CD4-positive, alpha-beta memory T cell (primary cell): ENCODE measurements at regions not wholly inside any gene's neighbourhood (a gene's known extent, or its start where the extent isn't known, plus 50 kb on each side); places are given as distances from the start of the nearest gene placed in this dataset.

ENCODE experiments used
- CTCF ChIA-PET: fragments of 350-600 bp; sonication (Branson Sonifier 250); formaldehyde crosslinking; loops from one replicate; lab custom pipeline; 2021; ENCODE audit warnings: inconsistent platforms; ENCODE audit not compliant: partially characterized antibody; lab: Charles Lee
- POLR2A ChIA-PET: fragments of 350-600 bp; sonication (Branson Sonifier 250); formaldehyde crosslinking; loops from one replicate; lab custom pipeline; 2021; ENCODE audit not compliant: partially characterized antibody; lab: Charles Lee
- DNase-seq, 5 donors: peaks; one replicate each; pipeline versions ENCODE4 v3.0.0 to v3.0.0-alpha.2; 2020 to 2022; ENCODE audit warnings: mixed read lengths in 1 of 5
- H3K27ac ChIP-seq: one replicate; pipeline ENCODE4 v1.7.0; 2013; ENCODE audit warnings: low read depth, low read length
- H3K27me3 ChIP-seq: 2 replicates; pipeline ENCODE4 v1.7.0; 2013; ENCODE audit warnings: mild to moderate bottlenecking, low read length, moderate library complexity; ENCODE audit not compliant: insufficient read depth
- H3K36me3 ChIP-seq: 2 replicates; pipeline ENCODE4 v1.7.0; 2013; ENCODE audit warnings: mild to moderate bottlenecking, low read length, moderate library complexity; ENCODE audit not compliant: insufficient read depth
- H3K4me1 ChIP-seq: 2 replicates; pipeline ENCODE4 v1.7.0; 2013; ENCODE audit warnings: mild to moderate bottlenecking, low read length, moderate library complexity; ENCODE audit not compliant: insufficient read depth
- H3K4me3 ChIP-seq, 2 donors: one replicate each; pipeline ENCODE4 v1.7.0; 2013; ENCODE audit warnings: low read length in 2 of 2, mild to moderate bottlenecking in 1 of 2
- H3K9me3 ChIP-seq, 2 donors: one replicate each; pipeline ENCODE4 v1.7.0; 2013; ENCODE audit warnings: low read length in 2 of 2, control low read depth in 1 of 2; ENCODE audit not compliant: control insufficient read depth in 1 of 2
- H3K27ac Mint-ChIP-seq, 7 donors: one replicate each; pipeline ENCODE4 v1.8.0; 2020 to 2021; ENCODE audit warnings: mixed read lengths in 7 of 7, mild to moderate bottlenecking in 6 of 7, inconsistent platforms in 3 of 7, moderate library complexity in 3 of 7
- H3K27me3 Mint-ChIP-seq, 2 donors: one replicate each; pipeline ENCODE4 v1.8.0; 2020 to 2021; ENCODE audit warnings: mixed read lengths in 2 of 2
- H3K36me3 Mint-ChIP-seq, 2 donors: one replicate each; pipeline ENCODE4 v1.8.0; 2020 to 2021; ENCODE audit warnings: mixed read lengths in 2 of 2, inconsistent platforms in 1 of 2, mild to moderate bottlenecking in 1 of 2
- H3K4me1 Mint-ChIP-seq, 4 donors: one replicate each; pipeline ENCODE4 v1.8.0; 2020 to 2021; ENCODE audit warnings: mixed read lengths in 4 of 4, mild to moderate bottlenecking in 1 of 4
- H3K4me3 Mint-ChIP-seq, 8 donors: one replicate each; pipeline ENCODE4 v1.8.0; 2020 to 2021; ENCODE audit warnings: mixed read lengths in 8 of 8, mild to moderate bottlenecking in 7 of 8, moderate library complexity in 6 of 8, inconsistent platforms in 3 of 8
- H3K9me3 Mint-ChIP-seq, 8 donors: one replicate each; pipeline ENCODE4 v1.8.0; 2020 to 2021; ENCODE audit warnings: mixed read lengths in 8 of 8, mild to moderate bottlenecking in 5 of 8, inconsistent platforms in 3 of 8, moderate library complexity in 1 of 8
- intact Hi-C: fragments of 100-400 bp; cut with micrococcal nuclease; formaldehyde crosslinking; loops from one replicate; pipeline ENCODE4 v1.15.1; 2023

- Mint-ChIP-seq H3K27ac (peak overlapping the region; percentile 72 to 88 (median 79)), H3K4me3 (peak overlapping the region in 2 of 8 donors; percentile 0 to 48), H3K27me3 (no peaks in the 10 kb centered on the region), H3K36me3 (no peaks in the 10 kb centered on the region), H3K9me3 (no peaks in the 10 kb centered on the region), H3K4me1 (peaks cover 20 to 40% (median 32%) of the 10 kb centered on the region in 4 donors)
- DNase-seq, result no peak
- H3K36me3 ChIP-seq, result no peaks in the 10 kb centered on the region
- ChIA-PET POLR2A (interaction anchor here (0.9 to 4.4 kb wide), 4 partner anchors 13 to 150 kb away, joined by 3 to 40 read pairs (median 6); no protein-coding TSS in a partner anchor), CTCF (interaction anchor here (0.7 to 1.3 kb wide), 4 partner anchors 14 to 579 kb away, joined by 3 to 4 read pairs (median 3); no protein-coding TSS in a partner anchor)
- no peaks in the 10 kb centered on the region for H3K9me3 ChIP-seq
- intact Hi-C loops, result loop anchor here (2.0 to 5.0 kb wide), 5 partner anchors 44 to 221 kb away; no protein-coding TSS in a partner anchor
- H3K27me3 ChIP-seq, result no peaks in the 10 kb centered on the region
- no peak overlapping the region for H3K4me3 ChIP-seq
- H3K4me1 ChIP-seq, result peaks cover 34% of the 10 kb centered on the region
- H3K27ac ChIP-seq, result no peak overlapping the region
These were observed 127.1 kb downstream of the GATA3 start for GRCh38 chr10:8181496-8182157.

- peaks cover 34% of the 10 kb centered on the region for H3K4me1 ChIP-seq
- Mint-ChIP-seq H3K36me3 (no peaks in the 10 kb centered on the region), H3K9me3 (no peaks in the 10 kb centered on the region), H3K27ac (peak overlapping the region; percentile 87 to 98 (median 90)), H3K27me3 (no peaks in the 10 kb centered on the region), H3K4me1 (peaks cover 20 to 40% (median 32%) of the 10 kb centered on the region in 4 donors), H3K4me3 (peak overlapping the region; percentile 57 to 86 (median 64))
- no peaks in the 10 kb centered on the region for H3K36me3 ChIP-seq
- no peaks in the 10 kb centered on the region for H3K9me3 ChIP-seq
- H3K4me3 ChIP-seq, result no peak overlapping the region
- POLR2A ChIA-PET, result interaction anchor here (0.6 to 4.4 kb wide), 16 partner anchors 17 to 290 kb away, joined by 3 to 40 read pairs (median 4); no protein-coding TSS in a partner anchor
- CTCF ChIA-PET, result interaction anchor here (0.8 to 1.7 kb wide), 7 partner anchors 9 to 262 kb away, joined by 3 to 5 read pairs (median 3); no protein-coding TSS in a partner anchor
- intact Hi-C loops, result loop anchor here (2.0 to 5.0 kb wide), 5 partner anchors 46 to 219 kb away; no protein-coding TSS in a partner anchor
- no peak for DNase-seq
- H3K27me3 ChIP-seq, result no peaks in the 10 kb centered on the region
- peak overlapping the region; percentile 60 for H3K27ac ChIP-seq
These were observed 128.3 kb downstream of the GATA3 start for GRCh38 chr10:8182806-8183205.

GRCh38 chr10:8183241-8183704 lies 128.8 kb downstream of the GATA3 start:
- H3K27me3 Mint-ChIP-seq, result no peaks in the 10 kb centered on the region
- H3K9me3 Mint-ChIP-seq, result no peaks in the 10 kb centered on the region
- no peaks in the 10 kb centered on the region for H3K9me3 ChIP-seq
- intact Hi-C loops, result loop anchor here (2.0 to 5.0 kb wide), 5 partner anchors 46 to 219 kb away; no protein-coding TSS in a partner anchor
- H3K4me3 ChIP-seq, result no peak overlapping the region
- H3K4me1 ChIP-seq, result peaks cover 34% of the 10 kb centered on the region
- peaks cover 23 to 44% (median 35%) of the 10 kb centered on the region in 4 donors for H3K4me1 Mint-ChIP-seq
- H3K27me3 ChIP-seq, result no peaks in the 10 kb centered on the region
- H3K36me3 ChIP-seq, result no peaks in the 10 kb centered on the region
- peak overlapping the region; percentile 57 to 86 (median 64) for H3K4me3 Mint-ChIP-seq
- no peaks in the 10 kb centered on the region for H3K36me3 Mint-ChIP-seq
- CTCF ChIA-PET, result interaction anchor here (0.8 to 1.7 kb wide), 7 partner anchors 9 to 261 kb away, joined by 3 to 5 read pairs (median 3); no protein-coding TSS in a partner anchor
- peak overlapping the region; percentile 60 for H3K27ac ChIP-seq
- peak; percentile 64 to 83 (median 76) for DNase-seq
- peak overlapping the region; percentile 87 to 98 (median 90) for H3K27ac Mint-ChIP-seq
- POLR2A ChIA-PET, result interaction anchor here (0.6 to 4.4 kb wide), 21 partner anchors 16 to 290 kb away, joined by 3 to 40 read pairs (median 3); no protein-coding TSS in a partner anchor

GRCh38 chr10:8187171-8187666 lies 132.7 kb downstream of the GATA3 start:
- CTCF ChIA-PET, result no interaction called here
- intact Hi-C loops, result no loop called here
- POLR2A ChIA-PET, result interaction anchor here (0.8 to 1.2 kb wide), 2 partner anchors 12 to 44 kb away, joined by 3 to 4 read pairs; no protein-coding TSS in a partner anchor

GRCh38 chr10:8189458-8189857 lies 135.0 kb downstream of the GATA3 start:
- Histone ChIP-seq H3K27me3 (no peaks in the 10 kb centered on the region), H3K9me3 (no peaks in the 10 kb centered on the region), H3K36me3 (no peaks in the 10 kb centered on the region), H3K4me1 (peaks cover 4% of the 10 kb centered on the region), H3K27ac (no peak overlapping the region), H3K4me3 (no peak overlapping the region)
- H3K27me3 Mint-ChIP-seq, result no peaks in the 10 kb centered on the region
- intact Hi-C loops, result no loop called here
- H3K27ac Mint-ChIP-seq, result no peak overlapping the region
- no peaks in the 10 kb centered on the region for H3K36me3 Mint-ChIP-seq
- H3K9me3 Mint-ChIP-seq, result peaks cover 0 to 4% (median 0%) of the 10 kb centered on the region in 8 donors
- peaks cover 14 to 24% (median 19%) of the 10 kb centered on the region in 4 donors for H3K4me1 Mint-ChIP-seq
- DNase-seq, result no peak
- POLR2A ChIA-PET, result interaction anchor here (1.0 kb wide), 1 partner anchor 213 kb away, joined by 3 read pairs; no protein-coding TSS in a partner anchor
- CTCF ChIA-PET, result no interaction called here
- peak overlapping the region in 4 of 8 donors; percentile 22 to 83 (median 42) for H3K4me3 Mint-ChIP-seq

More at GRCh38 chr10:8187171-8187666, 132.7 kb downstream of the GATA3 start:
- peaks cover 27% of the 10 kb centered on the region for H3K4me1 ChIP-seq
- no peak for DNase-seq
- H3K27me3 ChIP-seq, result no peaks in the 10 kb centered on the region
- no peaks in the 10 kb centered on the region for H3K36me3 ChIP-seq
- Mint-ChIP-seq H3K36me3 (no peaks in the 10 kb centered on the region), H3K4me1 (peaks cover 31 to 43% (median 37%) of the 10 kb centered on the region in 4 donors), H3K27ac (peak overlapping the region in 2 of 7 donors; percentile 17 to 38), H3K27me3 (no peaks in the 10 kb centered on the region), H3K9me3 (peaks cover 0 to 4% (median 0%) of the 10 kb centered on the region in 8 donors), H3K4me3 (no peak overlapping the region)
- no peaks in the 10 kb centered on the region for H3K9me3 ChIP-seq
- H3K4me3 ChIP-seq, result no peak overlapping the region
- no peak overlapping the region for H3K27ac ChIP-seq

GRCh38 chr10:8192301-8192700 lies 137.8 kb downstream of the GATA3 start:
- no peak overlapping the region for H3K27ac ChIP-seq
- H3K36me3 Mint-ChIP-seq, result no peaks in the 10 kb centered on the region
- H3K27me3 ChIP-seq, result no peaks in the 10 kb centered on the region
- intact Hi-C loops, result no loop called here
- no peaks in the 10 kb centered on the region for H3K36me3 ChIP-seq
- H3K4me3 Mint-ChIP-seq, result no peak overlapping the region
- H3K9me3 Mint-ChIP-seq, result peaks cover 0 to 4% (median 0%) of the 10 kb centered on the region in 8 donors
- ChIA-PET POLR2A (no interaction called here), CTCF (interaction anchor here (1.1 kb wide), 1 partner anchor 9 kb away, joined by 3 read pairs; no protein-coding TSS in a partner anchor)
- no peaks in the 10 kb centered on the region for H3K27me3 Mint-ChIP-seq
- no peaks in the 10 kb centered on the region for H3K4me1 ChIP-seq
- no peak overlapping the region for H3K27ac Mint-ChIP-seq
- DNase-seq, result no peak
- H3K9me3 ChIP-seq, result no peaks in the 10 kb centered on the region
- H3K4me1 Mint-ChIP-seq, result peaks cover 10 to 18% (median 15%) of the 10 kb centered on the region in 4 donors
- no peak overlapping the region for H3K4me3 ChIP-seq
